ENCODE measurements at regions not wholly inside any gene's neighbourhood (a gene's known extent, or its start where the extent isn't known, plus 50 kb on each side); places are given as distances from the start of the nearest gene placed in this dataset.

- TF ChIP-seq, protein P1, sequence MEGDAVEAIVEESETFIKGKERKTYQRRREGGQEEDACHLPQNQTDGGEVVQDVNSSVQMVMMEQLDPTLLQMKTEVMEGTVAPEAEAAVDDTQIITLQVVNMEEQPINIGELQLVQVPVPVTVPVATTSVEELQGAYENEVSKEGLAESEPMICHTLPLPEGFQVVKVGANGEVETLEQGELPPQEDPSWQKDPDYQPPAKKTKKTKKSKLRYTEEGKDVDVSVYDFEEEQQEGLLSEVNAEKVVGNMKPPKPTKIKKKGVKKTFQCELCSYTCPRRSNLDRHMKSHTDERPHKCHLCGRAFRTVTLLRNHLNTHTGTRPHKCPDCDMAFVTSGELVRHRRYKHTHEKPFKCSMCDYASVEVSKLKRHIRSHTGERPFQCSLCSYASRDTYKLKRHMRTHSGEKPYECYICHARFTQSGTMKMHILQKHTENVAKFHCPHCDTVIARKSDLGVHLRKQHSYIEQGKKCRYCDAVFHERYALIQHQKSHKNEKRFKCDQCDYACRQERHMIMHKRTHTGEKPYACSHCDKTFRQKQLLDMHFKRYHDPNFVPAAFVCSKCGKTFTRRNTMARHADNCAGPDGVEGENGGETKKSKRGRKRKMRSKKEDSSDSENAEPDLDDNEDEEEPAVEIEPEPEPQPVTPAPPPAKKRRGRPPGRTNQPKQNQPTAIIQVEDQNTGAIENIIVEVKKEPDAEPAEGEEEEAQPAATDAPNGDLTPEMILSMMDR (IDR thresholded peaks at IDR 0.05; ENCODE audit: low read depth, low read length) = no peak
- no peak for TF ChIP-seq POLR2A (IDR thresholded peaks at IDR 0.05; ENCODE audit: extremely low read depth, insufficient read length)
Measured at GRCh38 chr16:26194526-26194925, 502.8 kb downstream of the HS3ST4 start.
